ENCODE measurements at regions not wholly inside any gene's neighbourhood (a gene's known extent, or its start where the extent isn't known, plus 50 kb on each side); places are given as distances from the start of the nearest gene placed in this dataset.

- Histone ChIP-seq H3K27ac (ENCODE audit: poor library complexity, severe bottlenecking) (no peak overlapping the region), H3K9me3 (ENCODE audit: severe bottlenecking) (no peaks in the 10 kb centered on the region), H3K4me3 (ENCODE audit: severe bottlenecking) (no peak overlapping the region), H3K36me3 (ENCODE audit: low read depth) (no peaks in the 10 kb centered on the region), H3K4me1 (ENCODE audit: insufficient read depth, poor library complexity, severe bottlenecking) (no peaks in the 10 kb centered on the region), H3K27me3 (ENCODE audit: insufficient read depth, poor library complexity, severe bottlenecking) (peaks cover 7% of the 10 kb centered on the region)
- ATAC-seq (ENCODE audit: low read depth) (no peak), DNase-seq (ENCODE audit: low spot score) (no peak)
- no peak for TF ChIP-seq CTCF (IDR thresholded peaks at IDR 0.05; ENCODE audit: poor library complexity, severe bottlenecking)
These were observed 184.3 kb upstream of the TNRC6C start for GRCh38 chr17:77774182-77774581.

DNA sequence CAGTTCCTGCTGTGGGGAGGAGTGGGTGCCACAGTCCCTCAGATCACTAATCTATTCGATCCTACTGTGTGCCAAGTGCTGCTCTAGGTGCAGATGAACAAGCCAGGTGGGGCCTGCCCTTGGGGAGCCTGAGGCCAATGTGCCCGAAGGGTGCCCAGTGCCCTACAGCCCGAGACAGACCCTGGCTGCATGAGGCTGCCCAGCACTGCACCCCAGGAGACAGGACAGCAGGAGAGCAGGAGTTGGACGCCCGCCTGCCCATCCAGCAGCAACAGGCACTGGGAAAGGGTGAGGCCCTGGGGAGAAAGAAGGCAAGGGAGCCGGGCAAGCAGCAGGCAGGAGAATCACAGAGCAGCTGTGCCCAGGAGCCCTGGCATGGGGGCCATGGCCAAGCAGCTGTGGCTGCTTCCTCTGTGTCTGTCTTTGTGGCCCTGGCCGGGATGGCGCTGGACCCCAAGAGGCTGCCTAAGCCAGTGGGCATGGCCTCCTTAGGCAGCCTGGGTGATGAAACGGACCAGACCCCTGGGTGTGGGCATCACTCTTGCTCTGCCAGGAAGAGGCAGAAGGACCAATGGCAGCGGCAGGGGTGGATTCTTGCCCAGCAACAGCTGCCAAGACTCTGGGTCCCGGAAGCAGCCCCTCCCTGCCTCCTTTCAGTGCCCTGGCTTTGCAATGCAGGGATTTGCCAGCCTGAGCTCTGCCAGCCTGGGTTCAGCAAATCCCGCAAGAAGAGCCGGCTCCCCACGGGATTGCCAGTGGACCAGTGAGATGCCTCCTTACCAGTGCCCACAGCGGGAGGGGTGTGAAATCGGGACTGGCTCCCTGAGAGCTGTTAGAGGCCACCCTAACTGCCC is 179.6 kb upstream of the TNRC6C start:
- no peaks in the 10 kb centered on the region for H3K36me3 ChIP-seq (ENCODE audit: low read depth)
- no peak for TF ChIP-seq CTCF (IDR thresholded peaks at IDR 0.05; ENCODE audit: poor library complexity, severe bottlenecking)
- H3K4me3 ChIP-seq (ENCODE audit: severe bottlenecking): no peak overlapping the region
- no peak overlapping the region for H3K27ac ChIP-seq (ENCODE audit: poor library complexity, severe bottlenecking)
- no peaks in the 10 kb centered on the region for H3K9me3 ChIP-seq (ENCODE audit: severe bottlenecking)
- no peaks in the 10 kb centered on the region for H3K27me3 ChIP-seq (ENCODE audit: insufficient read depth, poor library complexity, severe bottlenecking)
- ATAC-seq (ENCODE audit: low read depth) (peak; percentile 83), DNase-seq (ENCODE audit: low spot score) (peak; percentile 48)
- H3K4me1 ChIP-seq (ENCODE audit: insufficient read depth, poor library complexity, severe bottlenecking): no peaks in the 10 kb centered on the region

GRCh38 chr17:77779711-77780539 is 178.6 kb upstream of the TNRC6C start:
- Histone ChIP-seq H3K4me1 (ENCODE audit: insufficient read depth, poor library complexity, severe bottlenecking) (no peaks in the 10 kb centered on the region), H3K36me3 (ENCODE audit: low read depth) (no peaks in the 10 kb centered on the region), H3K27ac (ENCODE audit: poor library complexity, severe bottlenecking) (no peak overlapping the region), H3K4me3 (ENCODE audit: severe bottlenecking) (no peak overlapping the region), H3K9me3 (ENCODE audit: severe bottlenecking) (no peaks in the 10 kb centered on the region), H3K27me3 (ENCODE audit: insufficient read depth, poor library complexity, severe bottlenecking) (peaks cover 5% of the 10 kb centered on the region)
- no peak for TF ChIP-seq CTCF (IDR thresholded peaks at IDR 0.05; ENCODE audit: poor library complexity, severe bottlenecking)
- ATAC-seq (ENCODE audit: low read depth): no peak
- no peak for DNase-seq (ENCODE audit: low spot score)

- Histone ChIP-seq H3K4me1 (ENCODE audit: insufficient read depth, poor library complexity, severe bottlenecking) (no peaks in the 10 kb centered on the region), H3K36me3 (ENCODE audit: low read depth) (no peaks in the 10 kb centered on the region), H3K27me3 (ENCODE audit: insufficient read depth, poor library complexity, severe bottlenecking) (peaks cover 11% of the 10 kb centered on the region), H3K9me3 (ENCODE audit: severe bottlenecking) (no peaks in the 10 kb centered on the region), H3K4me3 (ENCODE audit: severe bottlenecking) (no peak overlapping the region), H3K27ac (ENCODE audit: poor library complexity, severe bottlenecking) (no peak overlapping the region)
- DNase-seq (ENCODE audit: low spot score) (no peak), ATAC-seq (ENCODE audit: low read depth) (no peak)
- no peak for TF ChIP-seq CTCF (IDR thresholded peaks at IDR 0.05; ENCODE audit: poor library complexity, severe bottlenecking)
These were observed 177.0 kb upstream of the TNRC6C start for GRCh38 chr17:77781536-77781935.

Measured in RWPE2 (cell line).